HG02981 (cell line): ENCODE measurements at regions not wholly inside any gene's neighbourhood (a gene's known extent, or its start where the extent isn't known, plus 50 kb on each side); places are given as distances from the start of the nearest gene placed in this dataset.
"Not testable (repeated sequence)": the region's sequence is repeated elsewhere in the genome, so short reads cannot be mapped to it uniquely, and the experiment has no call there.

Experiments used
- ATAC-seq: cut with Tn5 transposase; IDR thresholded peaks from one replicate; pipeline ENCODE4 v1.9.1; 2021; ENCODE audit warnings: mild to moderate bottlenecking, moderate library complexity; ENCODE audit not compliant: unreplicated experiment

DNA sequence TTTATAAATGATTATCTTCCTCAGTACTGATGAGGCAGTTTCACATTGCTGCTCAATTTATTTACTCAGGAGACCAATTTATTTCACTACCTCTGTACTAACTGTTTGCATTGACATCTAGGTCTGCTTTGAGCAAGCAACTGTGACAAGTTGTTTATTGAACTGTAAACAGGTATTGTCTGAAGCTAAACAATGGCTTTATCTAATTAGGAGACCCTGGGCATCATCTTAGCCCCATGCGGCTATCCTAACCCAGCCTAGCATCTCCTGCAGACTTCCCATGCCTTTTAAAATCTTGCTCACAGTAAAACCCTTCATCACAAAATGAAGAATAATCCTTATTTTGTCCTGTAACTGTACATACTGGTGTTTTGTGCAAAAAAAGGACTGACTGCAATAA, 348.2 kb downstream of the RWDD3 start:
- no peak for ATAC-seq

DNA sequence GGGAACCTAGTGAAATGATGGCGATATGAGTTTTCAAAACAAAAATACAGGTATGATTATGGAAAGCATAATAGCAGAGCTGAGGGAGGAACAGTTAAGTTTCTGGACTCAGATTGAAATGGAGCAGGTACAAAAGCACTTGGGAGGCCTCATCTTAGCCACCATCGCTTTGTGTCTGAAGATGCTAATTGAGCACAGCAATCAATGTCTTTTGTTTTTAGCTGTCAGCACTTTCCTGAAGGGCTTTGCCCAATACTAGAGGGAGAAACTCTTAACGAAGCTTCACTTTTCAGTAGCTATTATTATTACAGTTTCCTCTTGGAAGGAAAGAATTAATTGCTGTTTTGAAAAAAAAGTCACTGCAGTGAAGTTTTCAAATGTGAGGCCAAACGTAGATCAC, 348.7 kb downstream of the RWDD3 start:
- ATAC-seq = no peak

GRCh38 chr1:95583661-95584210, 349.7 kb downstream of the RWDD3 start:
- ATAC-seq = no peak

DNA sequence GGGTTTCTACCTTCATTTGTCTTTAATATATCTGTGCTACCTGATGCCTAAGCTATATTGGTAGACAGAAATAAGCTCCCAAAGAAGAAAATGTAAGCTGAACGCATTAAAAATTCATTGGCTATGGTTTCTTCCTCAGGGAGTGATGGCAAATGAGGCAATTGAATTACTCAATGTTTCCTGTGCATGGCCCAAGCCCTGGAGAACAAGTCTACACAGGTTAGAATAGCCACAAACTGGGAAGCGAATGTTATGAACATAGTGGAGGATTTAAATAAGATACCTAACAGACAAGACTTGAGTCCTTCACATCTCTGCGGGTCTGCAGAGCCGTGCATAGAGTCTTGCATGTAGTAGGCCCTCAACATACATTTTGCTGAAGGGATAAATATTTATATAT, 350.3 kb downstream of the RWDD3 start:
- no peak for ATAC-seq

DNA sequence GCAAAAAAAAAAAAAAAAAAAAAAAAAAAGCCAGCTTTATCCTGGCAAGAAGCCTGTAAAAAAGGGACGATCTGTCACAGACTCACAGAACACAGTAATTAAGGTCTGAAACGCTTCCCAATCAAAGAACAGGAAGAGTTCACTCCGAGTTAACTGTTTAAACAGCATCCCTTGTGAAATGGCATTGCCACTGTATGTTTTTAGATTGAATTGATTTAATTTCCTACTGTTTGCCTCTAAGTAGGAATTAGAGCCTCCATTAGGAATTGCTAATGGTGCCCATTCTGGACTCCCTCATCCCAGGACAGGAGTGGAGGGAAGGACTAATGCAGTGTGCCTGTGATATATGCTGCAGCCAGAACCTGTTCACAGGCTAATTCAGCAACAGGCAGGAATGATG, 370.8 kb downstream of the RWDD3 start:
- no peak for ATAC-seq

GRCh38 chr1:95614197-95614596, 380.2 kb downstream of the RWDD3 start:
- no peak for ATAC-seq

- no peak for ATAC-seq
These were observed 381.4 kb downstream of the RWDD3 start for GRCh38 chr1:95615421-95615820.

- no peak for ATAC-seq
These were observed 386.1 kb downstream of the RWDD3 start for GRCh38 chr1:95620076-95620475.

DNA sequence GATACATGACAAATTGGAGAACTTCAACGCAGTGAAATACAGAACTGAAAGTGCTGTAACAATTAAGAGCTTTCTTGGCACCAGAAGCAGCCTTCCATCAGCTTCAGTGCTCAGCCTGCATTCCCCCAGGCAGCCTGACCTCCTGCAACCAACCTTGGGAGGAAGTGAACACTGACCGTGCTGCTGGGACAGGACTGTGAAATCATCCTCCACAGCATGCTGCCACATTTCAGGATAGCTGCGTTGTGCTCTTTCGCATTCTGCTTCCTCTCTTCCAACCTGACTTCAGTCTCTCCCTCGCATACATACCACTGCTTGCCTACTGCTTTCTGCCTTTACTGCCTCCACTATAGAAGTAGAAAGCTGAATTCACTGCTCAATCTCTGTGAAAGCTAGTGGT, 388.6 kb downstream of the RWDD3 start:
- no peak for ATAC-seq

- no peak for ATAC-seq
These were observed 391.2 kb downstream of the RWDD3 start for GRCh38 chr1:95625224-95625623.

DNA sequence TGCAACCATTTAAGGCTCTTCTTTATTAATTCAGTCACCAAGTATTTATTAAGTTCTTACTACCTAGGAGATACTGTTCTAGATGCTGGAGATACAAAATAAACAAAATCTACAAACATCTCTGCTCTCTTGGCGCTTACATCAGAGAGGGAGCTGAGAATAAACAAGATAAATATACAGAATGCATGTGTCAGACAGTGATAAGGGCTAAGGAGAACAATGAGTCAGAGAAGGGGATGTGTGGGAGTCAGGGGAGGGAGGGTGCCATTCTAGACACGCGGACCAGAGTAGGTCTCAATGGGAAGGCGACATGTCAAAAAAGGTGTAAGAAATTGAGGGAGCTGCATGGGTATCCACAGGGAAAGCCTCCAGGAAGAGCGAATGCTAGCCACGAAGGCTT, 393.2 kb downstream of the RWDD3 start:
- ATAC-seq = no peak

DNA sequence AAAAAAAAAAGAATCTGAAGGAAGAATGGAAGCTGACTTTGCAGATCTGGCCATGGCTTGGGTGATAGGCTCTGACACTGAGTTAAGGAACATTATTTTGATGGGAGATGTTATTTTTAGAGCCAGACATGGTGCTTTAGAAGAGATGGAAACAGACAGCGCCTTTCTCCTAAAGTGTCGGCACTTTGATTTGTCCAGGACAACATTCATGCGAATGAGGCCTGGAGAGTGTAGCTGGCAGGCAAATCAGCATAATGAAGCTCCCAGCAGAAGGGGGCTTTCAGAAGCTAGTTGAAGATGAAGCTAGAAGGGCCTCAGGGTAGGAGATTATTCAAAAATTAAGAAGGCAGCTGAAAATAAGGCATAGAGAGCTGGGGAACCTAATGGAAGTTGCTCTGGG, 397.7 kb downstream of the RWDD3 start:
- ATAC-seq = no peak

GRCh38 chr1:95635811-95636210, 401.8 kb downstream of the RWDD3 start:
- no peak for ATAC-seq

- no peak for ATAC-seq
These were observed 402.9 kb downstream of the RWDD3 start for GRCh38 chr1:95636897-95637296.

- ATAC-seq = no peak
These were observed 406.7 kb downstream of the RWDD3 start for GRCh38 chr1:95640746-95641145.

DNA sequence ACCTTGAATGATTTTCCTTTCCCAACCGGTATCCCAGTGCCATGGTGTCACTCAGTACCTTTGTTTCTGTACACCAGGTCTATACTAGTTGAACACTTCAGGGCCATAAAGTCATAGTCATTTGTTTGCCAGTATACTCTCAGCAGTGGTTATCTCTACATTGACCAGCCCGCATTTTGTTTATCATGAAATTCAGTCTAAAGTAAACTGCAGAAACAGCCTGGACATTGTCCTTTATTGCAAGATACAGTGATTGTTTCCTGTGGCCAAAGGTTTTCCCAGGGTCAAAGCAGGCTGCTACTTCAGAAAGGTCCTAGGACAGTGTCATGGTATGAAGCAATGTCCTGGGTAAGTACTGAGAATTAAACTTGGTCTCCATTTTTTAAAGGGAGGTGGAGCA, 407.4 kb downstream of the RWDD3 start:
- no peak for ATAC-seq

GRCh38 chr1:95642035-95642434, 408.0 kb downstream of the RWDD3 start:
- ATAC-seq = no peak

GRCh38 chr1:95643071-95643470, 409.1 kb downstream of the RWDD3 start:
- no peak for ATAC-seq

- not testable (repeated sequence) for ATAC-seq
These were observed 411.1 kb downstream of the RWDD3 start for GRCh38 chr1:95645126-95645525.

GRCh38 chr1:95650631-95651030, 416.6 kb downstream of the RWDD3 start:
- no peak for ATAC-seq

GRCh38 chr1:95652423-95652965, 418.5 kb downstream of the RWDD3 start:
- no peak for ATAC-seq

DNA sequence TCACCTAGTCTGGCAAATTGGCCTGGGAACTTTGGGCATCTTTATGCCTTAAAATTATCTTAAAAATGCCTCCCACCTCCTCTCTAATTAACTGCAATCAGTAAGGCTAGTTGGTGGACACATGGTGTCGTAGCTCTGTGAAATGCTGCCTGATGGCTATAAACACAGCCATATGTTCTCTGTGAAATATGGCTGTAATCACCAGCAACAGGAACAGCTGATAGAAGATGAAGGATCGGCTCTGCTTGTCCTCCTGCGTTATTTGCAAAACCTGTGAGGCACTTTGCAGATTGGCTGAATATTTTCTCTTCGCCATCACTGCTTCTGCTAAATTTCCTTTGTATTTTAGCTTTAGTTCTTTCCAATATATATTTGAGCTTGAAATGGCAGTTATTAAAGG, 419.6 kb downstream of the RWDD3 start:
- ATAC-seq = no peak

GRCh38 chr1:95655321-95656020, 421.5 kb downstream of the RWDD3 start:
- no peak for ATAC-seq
